GM18870 (cell line): ENCODE measurements at regions not wholly inside any gene's neighbourhood (a gene's known extent, or its start where the extent isn't known, plus 50 kb on each side); places are given as distances from the start of the nearest gene placed in this dataset.

ENCODE experiments used
- ATAC-seq: cut with Tn5 transposase; IDR thresholded peaks from one replicate; pipeline ENCODE4 v1.9.1; 2021; ENCODE audit warnings: moderate library complexity; ENCODE audit not compliant: unreplicated experiment

DNA sequence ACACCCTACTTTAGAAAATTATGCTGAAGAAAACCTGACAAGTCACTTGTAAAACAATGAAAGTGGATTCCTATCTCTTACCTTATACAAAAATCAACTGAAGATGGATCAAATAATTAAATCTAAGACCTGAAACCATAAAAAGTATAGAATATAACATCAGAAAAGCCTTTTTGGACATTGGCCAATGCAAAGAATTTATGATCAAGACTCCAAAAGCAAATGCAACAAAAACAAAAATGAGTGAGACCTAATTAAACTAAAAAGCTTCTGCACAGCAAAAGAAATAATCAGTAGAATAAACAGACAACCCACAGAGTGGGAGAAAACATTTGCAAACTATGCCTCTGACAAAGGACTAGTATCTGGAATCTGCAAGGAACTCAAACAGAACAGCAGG is 303.0 kb upstream of the CDH9 start:
- no peak for ATAC-seq

DNA sequence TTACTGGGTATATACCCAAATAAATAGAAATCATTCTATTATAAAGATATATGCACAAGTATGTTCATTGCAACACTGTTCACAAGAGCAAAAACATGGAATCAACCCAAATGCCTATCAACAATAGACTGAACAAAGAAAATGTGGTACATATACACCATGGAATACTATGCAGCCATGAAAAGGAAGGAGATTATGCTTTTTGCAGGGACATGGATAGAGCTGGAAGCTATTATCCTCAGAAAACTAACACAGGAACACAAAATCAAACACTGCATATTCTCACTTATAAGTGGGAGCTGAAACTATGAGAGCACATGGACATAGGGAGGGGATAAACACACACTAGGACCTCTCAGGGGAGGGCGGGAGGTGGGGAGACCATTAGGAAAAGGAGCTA is 298.4 kb upstream of the CDH9 start:
- ATAC-seq: no peak

DNA sequence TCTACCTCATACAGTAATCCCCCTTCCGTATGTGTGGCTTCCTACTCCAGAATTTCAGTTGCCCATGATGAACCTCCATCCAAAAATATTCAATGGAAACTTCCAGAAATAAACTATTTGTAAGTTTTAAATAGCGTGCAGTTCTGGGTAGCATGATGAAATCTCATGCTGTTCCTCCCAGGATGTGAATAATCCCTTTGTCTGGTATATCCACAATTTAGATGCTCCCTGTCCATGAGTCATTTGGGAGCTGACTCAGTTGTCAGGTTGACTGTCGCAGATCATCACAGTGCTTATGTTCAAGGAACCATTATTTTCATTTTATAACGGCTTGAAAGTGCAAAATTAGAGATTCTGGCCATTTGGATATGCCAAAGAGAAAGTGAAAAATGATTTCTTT is 290.1 kb upstream of the CDH9 start:
- no peak for ATAC-seq

DNA sequence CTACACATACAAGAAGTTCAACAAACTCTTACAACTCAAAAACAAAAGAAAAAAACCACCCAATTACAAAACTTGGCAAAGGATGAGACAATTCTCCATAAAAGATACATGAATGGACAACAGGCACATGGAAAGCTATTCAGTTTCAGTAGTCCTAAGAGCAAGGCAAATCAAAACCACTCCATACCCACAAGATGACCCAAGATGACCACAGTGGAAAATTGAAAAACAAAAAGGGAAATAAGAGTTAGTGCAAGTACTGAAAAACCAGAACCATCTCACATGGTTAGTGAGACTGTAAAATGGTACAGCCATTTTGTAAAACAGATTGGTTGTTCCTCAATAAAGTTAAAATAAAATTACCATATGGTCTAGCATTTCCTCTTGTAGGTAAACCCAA is 287.1 kb upstream of the CDH9 start:
- ATAC-seq: no peak

DNA sequence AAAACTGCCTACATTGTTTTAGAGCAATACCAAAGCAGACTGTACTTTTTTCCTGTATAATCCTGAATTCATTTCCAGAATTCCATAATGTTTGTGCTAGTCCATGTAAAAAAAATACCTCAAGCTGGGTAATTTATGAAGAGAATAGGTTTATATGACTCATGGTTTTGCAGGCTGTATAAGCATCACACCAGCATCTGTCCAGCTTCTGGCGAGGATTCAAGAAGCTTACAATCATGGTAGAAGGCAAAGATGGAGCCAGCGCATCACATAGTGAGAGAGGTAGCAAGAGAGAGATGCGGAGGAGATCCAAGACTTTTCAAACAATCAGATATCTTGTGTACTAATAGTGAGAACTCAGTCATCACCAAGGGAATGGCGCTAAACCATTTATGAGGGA is 280.3 kb upstream of the CDH9 start:
- ATAC-seq: no peak

DNA sequence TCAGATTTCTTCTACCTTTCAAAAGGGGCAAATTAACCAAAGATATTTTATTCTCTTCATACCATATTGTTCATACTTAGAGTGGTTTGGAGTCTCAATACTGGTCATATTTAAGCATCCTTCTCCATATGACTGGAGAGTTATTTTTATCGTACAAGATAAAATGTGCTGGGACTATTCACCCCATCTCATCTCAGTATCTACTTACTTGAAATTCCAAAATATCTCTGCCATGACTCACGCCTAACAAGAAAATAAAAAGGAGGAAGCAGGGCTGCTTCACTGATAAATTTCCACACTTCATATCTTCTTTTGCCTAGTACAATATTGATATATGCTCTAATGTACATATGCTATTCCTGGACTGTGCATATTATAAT is 277.9 kb upstream of the CDH9 start:
- ATAC-seq: no peak

DNA sequence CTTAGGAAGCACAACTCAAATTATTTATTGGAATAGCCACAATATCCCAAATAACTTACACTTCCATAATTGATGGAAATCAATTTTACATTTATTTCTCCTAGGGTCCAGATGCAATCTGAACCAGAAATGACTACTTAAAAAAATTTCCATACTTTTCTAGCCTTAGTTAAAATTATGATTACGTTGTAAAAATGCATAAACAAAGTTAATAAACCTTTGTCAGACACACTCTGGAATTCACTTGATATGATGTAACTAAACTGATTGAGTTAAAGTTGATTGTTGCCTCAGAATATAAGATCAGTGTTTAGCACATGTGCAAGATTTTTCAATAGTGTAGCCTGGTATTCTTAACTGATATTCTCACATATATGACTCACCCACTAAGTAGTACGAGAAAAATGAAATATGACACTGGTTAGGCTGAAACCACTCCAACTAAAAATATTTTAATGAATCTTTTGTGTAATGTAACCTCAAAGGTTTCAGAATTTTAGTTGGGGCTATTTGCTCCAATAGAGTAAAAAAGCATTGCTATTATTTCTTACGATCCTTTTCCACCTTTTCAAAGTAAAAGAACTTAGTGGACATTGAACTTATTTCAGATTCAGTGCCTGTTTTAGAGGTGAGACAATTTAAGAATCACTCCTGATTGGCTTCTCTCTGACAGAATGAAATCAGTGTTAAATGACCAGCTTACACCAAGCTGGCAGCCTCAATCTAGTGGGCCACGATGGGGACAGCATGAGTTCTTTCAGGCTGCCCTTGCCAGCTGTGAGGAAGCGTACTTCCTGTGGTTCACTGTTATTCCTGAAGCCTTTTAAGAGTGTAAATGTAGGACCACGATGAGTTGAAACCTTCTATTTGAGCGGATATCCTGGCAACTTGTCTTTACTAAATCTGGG is 277.2 kb upstream of the CDH9 start:
- no peak for ATAC-seq

DNA sequence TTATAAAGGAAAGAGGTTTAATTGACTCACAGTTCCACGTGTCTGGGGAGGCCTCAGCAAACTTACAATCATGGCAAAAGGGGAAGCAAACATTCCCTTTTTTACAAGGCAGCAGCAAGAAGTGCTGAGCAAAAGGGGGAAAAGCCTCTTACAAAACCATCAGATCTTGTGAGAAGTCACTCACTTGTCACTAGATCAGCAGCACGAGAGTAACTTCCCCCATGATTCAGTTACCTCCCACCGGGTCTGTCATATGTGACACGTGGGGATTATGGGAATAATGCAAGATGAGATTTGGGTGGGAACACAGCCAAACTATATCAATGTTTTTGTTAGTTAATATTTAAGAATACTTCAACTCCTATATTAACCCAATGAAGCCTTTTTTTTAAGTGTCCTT is 275.2 kb upstream of the CDH9 start:
- ATAC-seq: no peak

DNA sequence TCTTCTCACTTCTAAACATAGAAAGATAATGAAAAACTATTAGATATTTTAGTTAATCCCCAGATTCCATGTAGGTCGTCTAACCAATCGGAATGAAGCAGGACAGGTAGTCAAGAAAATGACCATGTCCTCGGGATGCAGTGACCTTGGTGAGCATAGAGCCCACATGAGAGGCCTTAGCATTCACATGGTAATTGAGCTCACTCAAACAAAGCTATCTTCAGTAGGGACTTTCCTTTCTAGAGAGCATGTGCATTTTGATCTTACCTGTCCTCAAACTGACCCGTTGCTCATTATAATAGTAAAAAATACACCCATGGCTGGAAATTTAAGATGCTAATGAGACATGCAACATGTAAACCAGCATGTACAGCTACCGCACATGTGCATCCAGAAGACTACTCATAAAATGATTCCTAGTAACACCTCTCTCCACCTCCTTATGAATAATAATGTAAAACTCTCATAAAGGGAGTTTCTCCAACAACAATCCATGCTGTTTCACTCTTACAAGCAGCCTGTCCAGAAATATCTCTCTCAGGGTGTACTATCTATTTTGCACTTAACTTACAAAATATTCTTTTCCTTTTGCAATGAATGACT is 274.0 kb upstream of the CDH9 start:
- ATAC-seq: no peak

DNA sequence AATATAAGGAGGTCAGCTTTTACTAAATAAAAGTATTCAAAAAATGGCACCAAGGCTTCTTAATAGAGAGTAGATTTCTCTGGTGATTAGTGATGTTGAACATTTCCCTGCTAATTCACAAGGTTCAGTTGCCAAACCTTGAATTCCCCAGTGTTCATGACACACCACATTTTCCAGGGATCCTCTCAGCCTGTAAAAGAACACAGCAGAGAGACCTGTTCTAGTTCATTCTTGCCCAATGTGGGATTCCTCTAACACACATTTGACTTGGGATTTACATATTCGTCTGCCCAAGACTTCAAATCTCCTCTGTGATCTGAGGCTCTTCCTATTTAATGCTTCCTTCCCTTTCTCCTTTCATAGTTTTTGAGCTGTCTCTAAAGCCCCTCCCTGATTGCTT is 273.2 kb upstream of the CDH9 start:
- no peak for ATAC-seq

DNA sequence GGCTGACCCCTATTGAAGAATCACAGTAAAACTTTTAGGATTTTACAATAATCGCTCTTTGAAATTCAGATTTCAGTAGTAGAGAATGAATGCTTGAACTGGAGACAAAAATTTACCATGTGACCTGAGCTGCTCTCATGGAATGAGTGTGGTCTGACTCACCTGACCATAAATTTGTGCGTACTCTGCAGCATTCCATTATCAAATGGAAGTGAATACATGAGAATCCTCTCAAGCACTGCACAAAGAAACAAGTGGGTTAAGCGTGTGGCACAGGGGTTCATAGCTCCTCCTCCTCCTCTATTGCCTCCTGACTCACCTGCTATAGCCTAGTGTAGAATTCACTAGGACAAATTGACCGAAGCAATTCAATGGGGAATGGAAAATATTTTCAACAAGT is 269.8 kb upstream of the CDH9 start:
- no peak for ATAC-seq

DNA sequence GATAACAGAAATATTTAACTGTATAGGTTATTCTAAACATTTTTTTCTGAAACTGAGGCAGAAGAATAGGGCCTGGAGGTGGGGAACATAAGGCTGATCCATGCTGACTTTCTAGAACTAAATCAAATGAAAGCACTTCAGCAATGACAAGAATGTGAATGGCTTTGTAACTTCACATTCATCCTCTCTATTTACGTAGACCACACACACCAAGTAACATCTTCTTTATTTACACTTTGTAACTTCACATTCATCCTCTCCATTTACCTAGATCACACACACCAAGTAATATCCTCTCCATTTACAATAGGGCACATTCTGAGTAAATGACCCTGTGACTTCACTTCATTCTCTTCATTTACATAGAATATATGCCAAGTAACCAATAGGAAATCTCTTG is 251.8 kb upstream of the CDH9 start:
- no peak for ATAC-seq

DNA sequence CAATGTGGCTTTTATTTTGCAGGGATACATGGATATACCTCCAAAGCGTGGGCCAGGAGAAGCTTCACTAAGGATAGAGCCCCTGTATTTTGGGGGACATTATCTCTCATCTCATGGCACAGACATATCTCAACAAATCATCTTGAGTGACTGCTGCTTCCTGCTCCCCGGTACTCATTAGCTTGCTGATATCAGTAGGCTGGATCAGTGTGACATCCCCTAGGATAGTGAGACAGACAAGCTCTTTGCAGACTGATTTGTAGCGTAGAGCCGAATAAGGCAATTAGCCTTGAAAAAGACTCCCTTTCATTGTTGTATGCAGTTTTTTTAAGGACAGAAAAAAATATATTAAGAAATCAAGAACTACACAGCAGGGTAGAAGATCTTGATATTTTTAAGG is 237.7 kb upstream of the CDH9 start:
- ATAC-seq: no peak

DNA sequence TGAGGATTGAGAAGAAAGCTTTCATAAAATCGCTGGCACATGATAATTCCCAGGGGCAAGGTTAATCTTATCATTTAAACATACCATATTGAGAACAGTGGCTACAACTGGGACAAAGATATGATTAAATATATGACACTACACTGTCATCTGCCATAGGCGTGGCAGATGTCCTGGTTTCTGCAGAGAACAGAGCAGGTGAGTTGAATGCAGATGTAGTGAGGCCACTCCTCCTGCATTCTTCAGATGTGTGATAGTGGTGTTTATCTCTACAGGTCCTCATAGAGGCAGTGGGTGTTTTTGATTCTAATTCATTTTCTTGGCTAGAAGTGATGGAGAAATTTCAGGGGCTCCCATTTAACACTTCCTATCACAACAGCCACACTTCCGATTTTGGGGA is 237.0 kb upstream of the CDH9 start:
- no peak for ATAC-seq

DNA sequence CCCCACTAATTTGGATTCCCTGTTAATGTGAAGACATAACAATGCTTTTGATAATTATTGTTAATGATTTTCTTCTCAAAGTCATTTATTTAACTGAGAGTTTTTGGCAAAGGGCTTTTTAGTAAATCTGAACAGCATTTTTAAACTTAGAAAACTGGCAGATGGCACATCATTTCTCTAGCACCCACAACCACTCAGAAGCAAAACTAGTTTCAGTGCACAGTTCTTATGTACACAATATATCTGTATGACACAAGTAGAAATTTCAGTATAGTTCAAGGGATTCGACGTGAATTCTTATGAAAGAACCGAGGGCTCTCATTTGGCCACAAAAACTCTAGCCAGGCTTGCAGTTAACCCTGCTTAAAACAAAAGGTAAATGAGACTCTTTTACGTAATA is 231.4 kb upstream of the CDH9 start:
- no peak for ATAC-seq

DNA sequence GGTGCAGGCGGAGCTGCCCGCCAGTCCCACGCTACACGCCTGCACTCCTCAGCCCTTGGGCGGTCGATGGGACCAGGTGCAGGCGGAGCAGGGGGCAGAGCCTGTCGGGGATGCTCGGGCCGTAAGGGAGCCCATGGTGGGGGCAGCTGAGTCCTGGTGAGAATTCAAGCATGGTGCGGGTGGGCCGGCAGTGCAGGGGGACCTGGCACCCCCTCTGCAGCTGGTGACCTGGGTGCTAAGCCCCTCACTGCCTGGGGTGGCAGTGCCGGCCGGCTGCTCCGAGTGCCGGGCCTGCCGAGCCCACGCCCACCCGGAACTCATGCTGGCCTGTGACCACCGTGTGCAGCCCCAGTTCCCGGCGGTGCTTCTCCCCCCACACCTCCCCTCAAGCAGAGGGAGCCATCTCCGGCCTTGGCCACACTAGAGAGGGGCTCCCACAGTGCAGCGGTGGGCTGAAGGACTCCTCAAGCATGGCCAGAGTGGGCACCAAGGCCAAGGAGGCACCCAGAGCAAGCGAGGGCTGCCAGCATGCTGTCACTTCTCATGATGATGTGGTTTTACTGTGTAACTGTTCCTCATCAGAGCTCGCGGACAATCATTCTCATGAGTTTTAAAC is 228.9 kb upstream of the CDH9 start:
- ATAC-seq: no peak

DNA sequence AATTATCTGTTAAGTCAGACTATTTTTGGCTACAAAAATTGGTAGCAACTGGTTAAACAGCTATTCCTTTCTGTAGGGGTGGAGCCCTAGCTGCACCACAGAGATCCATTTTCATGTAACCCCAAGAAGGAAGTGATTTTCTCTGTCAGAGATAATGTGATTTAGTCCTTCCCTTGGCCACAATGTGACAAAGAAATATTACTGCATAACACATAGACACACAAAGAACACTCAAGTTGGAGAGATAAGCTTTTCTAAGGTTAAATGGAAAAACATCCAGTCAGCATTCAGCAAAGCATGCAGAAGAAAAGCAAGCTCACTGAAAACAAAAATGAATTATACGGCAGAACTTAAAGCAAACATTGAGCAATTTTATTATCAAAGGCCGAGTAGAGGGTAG is 227.8 kb upstream of the CDH9 start:
- ATAC-seq: no peak

DNA sequence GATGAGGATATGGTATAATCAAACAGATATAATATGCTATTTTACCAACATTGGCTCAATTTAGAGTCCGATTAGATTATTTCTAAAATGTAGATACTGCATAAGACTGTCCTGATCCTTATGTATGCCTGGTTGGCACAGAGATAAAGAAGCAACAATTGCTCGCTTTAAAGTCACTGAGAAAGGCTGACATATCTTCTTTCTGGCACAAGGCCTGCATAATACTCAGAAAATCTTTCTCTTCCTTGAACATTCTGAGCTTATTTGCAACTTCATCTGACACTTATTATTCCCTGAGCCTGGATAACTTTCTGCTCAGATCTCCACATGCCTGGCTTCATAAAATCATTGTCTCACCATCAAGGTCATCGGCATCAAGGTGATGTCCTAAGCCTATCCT is 219.3 kb upstream of the CDH9 start:
- no peak for ATAC-seq

DNA sequence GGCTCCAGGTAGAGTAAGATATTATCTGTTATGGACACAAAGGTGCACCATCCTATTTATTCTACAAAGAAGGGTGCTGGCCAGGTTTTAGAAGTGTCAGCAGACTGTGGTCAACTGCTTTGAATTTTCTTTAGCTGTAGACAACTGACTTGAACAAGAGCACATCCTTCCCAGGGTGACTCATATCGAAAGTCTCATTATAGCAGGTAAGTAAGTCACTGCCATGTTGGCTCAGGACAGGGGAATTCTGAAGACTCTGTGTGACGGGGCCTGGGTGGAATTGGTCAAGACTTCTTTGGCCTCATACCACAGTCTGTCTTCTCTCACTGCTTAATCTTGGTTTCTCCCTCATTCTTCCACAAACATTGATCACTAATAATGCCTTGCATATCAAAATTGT is 214.5 kb upstream of the CDH9 start:
- no peak for ATAC-seq

DNA sequence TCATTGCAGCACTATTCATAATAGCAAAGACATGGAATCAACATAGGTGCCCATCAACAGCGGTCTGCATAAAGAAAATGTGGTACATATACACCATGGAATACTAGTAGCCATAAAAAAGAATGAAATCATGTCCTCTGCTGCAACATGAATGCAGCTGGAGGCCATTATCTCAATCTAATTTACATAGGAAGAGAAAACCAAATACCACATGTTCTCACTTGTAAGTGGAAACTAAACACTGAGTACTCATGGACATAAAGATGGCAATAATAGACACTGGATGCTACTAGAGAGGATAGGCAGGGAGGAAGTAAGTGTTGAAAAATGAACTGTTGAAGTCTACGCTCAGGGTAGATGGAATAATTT is 203.9 kb upstream of the CDH9 start:
- no peak for ATAC-seq

DNA sequence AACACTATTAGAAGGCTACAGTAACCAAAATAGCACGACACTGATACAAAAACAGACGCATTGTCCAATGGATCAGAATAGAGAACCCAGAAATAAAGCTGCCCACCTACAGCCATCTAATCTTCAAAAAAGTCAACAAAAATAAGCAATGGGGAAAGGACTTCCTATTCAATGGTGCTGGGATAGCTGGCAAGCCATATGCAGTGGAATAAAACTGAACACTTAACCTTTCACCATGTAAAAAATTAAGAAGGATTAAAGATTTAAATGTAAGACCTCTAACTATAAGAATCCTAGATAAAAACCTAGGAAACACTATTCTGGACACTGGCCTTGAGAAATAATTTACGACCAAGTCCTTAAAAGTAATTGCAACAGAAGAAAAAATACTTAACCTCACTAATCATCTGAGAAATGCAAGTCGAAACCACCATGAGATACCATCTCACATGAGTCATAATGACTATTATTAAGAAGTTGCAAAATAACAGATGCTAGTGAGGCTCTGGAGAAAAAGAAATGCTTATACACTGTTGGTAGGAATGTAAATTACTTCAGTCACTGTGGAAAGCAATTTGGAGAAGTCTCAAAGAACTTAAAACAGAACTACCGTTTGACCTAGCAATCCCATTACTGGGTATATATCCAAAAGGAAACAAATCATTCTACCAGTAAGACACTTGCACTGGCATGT is 203.3 kb upstream of the CDH9 start:
- ATAC-seq: no peak

DNA sequence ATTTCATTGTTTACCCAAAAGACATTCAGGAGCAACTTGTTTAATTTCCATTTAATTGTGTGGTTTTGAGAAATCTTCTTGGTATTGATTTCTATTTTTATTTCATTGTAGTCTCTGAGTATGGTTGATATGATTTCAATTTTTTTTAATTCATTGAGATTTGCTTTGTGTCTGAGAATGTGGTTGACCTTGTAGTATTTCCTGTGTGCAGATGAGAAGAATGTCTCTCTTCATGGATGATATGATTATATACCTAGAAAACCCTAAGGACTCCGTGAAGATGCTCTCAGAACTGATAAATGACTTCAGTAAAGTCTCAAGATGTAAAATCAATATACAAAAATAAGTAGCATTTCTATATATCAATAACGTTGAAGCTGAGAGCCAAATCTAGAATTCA is 202.4 kb upstream of the CDH9 start:
- no peak for ATAC-seq
